SK-N-SH (cell line): ENCODE measurements at regions not wholly inside any gene's neighbourhood (a gene's known extent, or its start where the extent isn't known, plus 50 kb on each side); places are given as distances from the start of the nearest gene placed in this dataset.
A peak's percentile ranks its signal among the peaks of the same experiment; 100 is the strongest.

Source experiments
- EP300 ChIP-seq, 2 experiments: IDR thresholded peaks; 2 replicates each; pipeline versions ENCODE4 v1.4.0 to v1.6.1; 2012; ENCODE audit warnings: borderline replicate concordance in 1 of 2, low read depth in 1 of 2, low read length in 1 of 2
- EZH2phosphoT487 ChIP-seq: fragments of 200-600 bp; sonication (generic); IDR thresholded peaks from 2 replicates; pipeline ENCODE4 v1.6.1; 2017; ENCODE audit warnings: low read depth, mixed run types, mild to moderate bottlenecking, antibody characterized with exemption, moderate library complexity, borderline replicate concordance
- FOXM1 ChIP-seq: IDR thresholded peaks from 2 replicates; pipeline ENCODE4 v1.4.0; 2012; ENCODE audit warnings: low read depth, mild to moderate bottlenecking
- GABPA ChIP-seq: IDR thresholded peaks from 2 replicates; pipeline ENCODE4 v1.4.0; 2012; ENCODE audit warnings: low read depth, mild to moderate bottlenecking
- GATA2 ChIP-seq: sonication (generic); formaldehyde crosslinking; IDR thresholded peaks from 2 replicates; pipeline ENCODE4 v1.5.0; 2020; ENCODE audit warnings: mild to moderate bottlenecking, missing genetic modification reagents
- MXI1 ChIP-seq: IDR thresholded peaks from 2 replicates; pipeline ENCODE4 v1.6.1; 2012; ENCODE audit warnings: mild to moderate bottlenecking, low read depth, low read length, improper control_type of control experiment
- NFIC ChIP-seq: IDR thresholded peaks from 2 replicates; pipeline ENCODE4 v1.4.0; 2012; ENCODE audit warnings: borderline replicate concordance
- RAD21 ChIP-seq: IDR thresholded peaks from 2 replicates; pipeline ENCODE4 v1.6.1; 2012; ENCODE audit warnings: mild to moderate bottlenecking, low read length
- RCOR1 ChIP-seq: fragments of 150-350 bp; IDR thresholded peaks from 2 replicates; pipeline ENCODE4 v1.6.1; 2017; ENCODE audit warnings: antibody characterized with exemption, low read length
- RXRA ChIP-seq: IDR thresholded peaks from 2 replicates; pipeline ENCODE4 v1.4.0; 2012; ENCODE audit warnings: low read depth, mild to moderate bottlenecking, borderline replicate concordance
- TAF1 ChIP-seq: IDR thresholded peaks from 2 replicates; pipeline ENCODE4 v1.6.1; 2012; ENCODE audit warnings: low read depth, mild to moderate bottlenecking, low read length, moderate library complexity, borderline replicate concordance
- TCF12 ChIP-seq: IDR thresholded peaks from 2 replicates; pipeline ENCODE4 v1.4.0; 2012
- TF ChIP-seq, protein P1 (sequence below): fragments of 150-350 bp; IDR thresholded peaks from 2 replicates; pipeline ENCODE4 v1.6.1; 2016; ENCODE audit warnings: mild to moderate bottlenecking, low read depth, low read length
- TF ChIP-seq, protein P2 (sequence below): fragments of 200-600 bp; sonication (generic); IDR thresholded peaks from 2 replicates; pipeline ENCODE4 v1.6.1; 2017; ENCODE audit warnings: antibody characterized with exemption, mild to moderate bottlenecking, moderate library complexity
- TF ChIP-seq, protein P3 (sequence below): IDR thresholded peaks from 2 replicates; pipeline ENCODE4 v1.4.0; 2012; ENCODE audit warnings: low read depth, borderline replicate concordance
- TF ChIP-seq, protein P4 (sequence below): fragments of 150-350 bp; IDR thresholded peaks from 2 replicates; pipeline ENCODE4 v1.6.1; 2017; ENCODE audit warnings: antibody characterized with exemption, low read length, low read depth, borderline replicate concordance
- TF ChIP-seq, protein P5 (sequence below): IDR thresholded peaks from 2 replicates; pipeline ENCODE4 v1.6.1; 2012; ENCODE audit warnings: mild to moderate bottlenecking, low read depth, low read length, moderate library complexity

DNA sequence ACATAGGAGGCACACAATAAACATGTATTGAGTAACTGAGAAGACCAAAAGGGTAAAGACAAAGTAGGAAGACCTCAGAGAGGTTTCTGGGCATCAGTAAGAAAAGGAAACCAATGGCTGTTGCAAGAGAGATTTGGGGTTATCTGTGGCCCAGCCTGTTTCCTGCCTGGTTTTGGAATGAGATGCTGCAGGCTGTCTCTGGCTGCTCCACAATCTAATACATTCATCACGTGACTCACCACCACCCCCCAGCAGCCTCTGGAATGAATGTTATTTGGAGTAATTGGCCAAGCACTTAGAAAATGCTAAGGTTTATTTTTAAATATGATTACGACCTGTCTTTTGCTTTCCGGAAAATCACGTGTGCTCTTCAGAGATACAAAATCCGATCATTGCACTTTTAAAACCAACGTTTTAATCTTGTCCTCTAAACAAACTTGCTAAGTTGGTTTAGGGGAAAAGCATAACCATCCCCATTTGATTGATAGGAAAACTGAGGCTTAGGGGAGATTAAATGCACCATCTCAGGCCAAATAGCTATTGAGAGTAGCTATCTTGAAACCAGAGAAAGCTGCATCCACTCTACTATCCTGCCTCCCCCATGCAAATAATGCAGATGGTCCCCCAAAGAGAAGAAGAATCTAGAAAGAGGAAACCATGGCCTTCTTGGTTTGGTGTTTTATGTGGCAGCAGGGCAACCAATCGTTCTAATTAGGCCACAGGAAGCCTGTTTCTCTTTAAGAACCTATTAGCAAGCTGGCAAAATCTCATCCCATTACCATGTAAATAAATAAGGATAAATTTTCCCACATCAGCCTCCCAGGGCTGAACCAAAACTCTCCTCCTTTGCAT, 151.8 kb upstream of the ADRA1B start (continued):
- TF ChIP-seq, protein P1, sequence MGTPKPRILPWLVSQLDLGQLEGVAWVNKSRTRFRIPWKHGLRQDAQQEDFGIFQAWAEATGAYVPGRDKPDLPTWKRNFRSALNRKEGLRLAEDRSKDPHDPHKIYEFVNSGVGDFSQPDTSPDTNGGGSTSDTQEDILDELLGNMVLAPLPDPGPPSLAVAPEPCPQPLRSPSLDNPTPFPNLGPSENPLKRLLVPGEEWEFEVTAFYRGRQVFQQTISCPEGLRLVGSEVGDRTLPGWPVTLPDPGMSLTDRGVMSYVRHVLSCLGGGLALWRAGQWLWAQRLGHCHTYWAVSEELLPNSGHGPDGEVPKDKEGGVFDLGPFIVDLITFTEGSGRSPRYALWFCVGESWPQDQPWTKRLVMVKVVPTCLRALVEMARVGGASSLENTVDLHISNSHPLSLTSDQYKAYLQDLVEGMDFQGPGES, result no peak
- TF ChIP-seq, protein P2, sequence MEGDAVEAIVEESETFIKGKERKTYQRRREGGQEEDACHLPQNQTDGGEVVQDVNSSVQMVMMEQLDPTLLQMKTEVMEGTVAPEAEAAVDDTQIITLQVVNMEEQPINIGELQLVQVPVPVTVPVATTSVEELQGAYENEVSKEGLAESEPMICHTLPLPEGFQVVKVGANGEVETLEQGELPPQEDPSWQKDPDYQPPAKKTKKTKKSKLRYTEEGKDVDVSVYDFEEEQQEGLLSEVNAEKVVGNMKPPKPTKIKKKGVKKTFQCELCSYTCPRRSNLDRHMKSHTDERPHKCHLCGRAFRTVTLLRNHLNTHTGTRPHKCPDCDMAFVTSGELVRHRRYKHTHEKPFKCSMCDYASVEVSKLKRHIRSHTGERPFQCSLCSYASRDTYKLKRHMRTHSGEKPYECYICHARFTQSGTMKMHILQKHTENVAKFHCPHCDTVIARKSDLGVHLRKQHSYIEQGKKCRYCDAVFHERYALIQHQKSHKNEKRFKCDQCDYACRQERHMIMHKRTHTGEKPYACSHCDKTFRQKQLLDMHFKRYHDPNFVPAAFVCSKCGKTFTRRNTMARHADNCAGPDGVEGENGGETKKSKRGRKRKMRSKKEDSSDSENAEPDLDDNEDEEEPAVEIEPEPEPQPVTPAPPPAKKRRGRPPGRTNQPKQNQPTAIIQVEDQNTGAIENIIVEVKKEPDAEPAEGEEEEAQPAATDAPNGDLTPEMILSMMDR, result no peak
- TF ChIP-seq, protein P3, sequence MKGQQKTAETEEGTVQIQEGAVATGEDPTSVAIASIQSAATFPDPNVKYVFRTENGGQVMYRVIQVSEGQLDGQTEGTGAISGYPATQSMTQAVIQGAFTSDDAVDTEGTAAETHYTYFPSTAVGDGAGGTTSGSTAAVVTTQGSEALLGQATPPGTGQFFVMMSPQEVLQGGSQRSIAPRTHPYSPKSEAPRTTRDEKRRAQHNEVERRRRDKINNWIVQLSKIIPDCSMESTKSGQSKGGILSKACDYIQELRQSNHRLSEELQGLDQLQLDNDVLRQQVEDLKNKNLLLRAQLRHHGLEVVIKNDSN, result peak; percentile 89
- no peak for TF ChIP-seq RAD21
- TF ChIP-seq TCF12, result peak; percentile 76
- TF ChIP-seq RXRA, result peak; percentile 56; the same call in 1 of the 2 replicates
- no peak for TF ChIP-seq GATA2 (CRISPR knock-in tag)
- TF ChIP-seq, protein P4, sequence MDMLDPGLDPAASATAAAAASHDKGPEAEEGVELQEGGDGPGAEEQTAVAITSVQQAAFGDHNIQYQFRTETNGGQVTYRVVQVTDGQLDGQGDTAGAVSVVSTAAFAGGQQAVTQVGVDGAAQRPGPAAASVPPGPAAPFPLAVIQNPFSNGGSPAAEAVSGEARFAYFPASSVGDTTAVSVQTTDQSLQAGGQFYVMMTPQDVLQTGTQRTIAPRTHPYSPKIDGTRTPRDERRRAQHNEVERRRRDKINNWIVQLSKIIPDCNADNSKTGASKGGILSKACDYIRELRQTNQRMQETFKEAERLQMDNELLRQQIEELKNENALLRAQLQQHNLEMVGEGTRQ, result peak; percentile 28
- no peak for TF ChIP-seq GABPA
- TF ChIP-seq TAF1, result no peak
- TF ChIP-seq NFIC, result peak; percentile 58; the same call in 1 of the 2 replicates
- TF ChIP-seq, protein P5, sequence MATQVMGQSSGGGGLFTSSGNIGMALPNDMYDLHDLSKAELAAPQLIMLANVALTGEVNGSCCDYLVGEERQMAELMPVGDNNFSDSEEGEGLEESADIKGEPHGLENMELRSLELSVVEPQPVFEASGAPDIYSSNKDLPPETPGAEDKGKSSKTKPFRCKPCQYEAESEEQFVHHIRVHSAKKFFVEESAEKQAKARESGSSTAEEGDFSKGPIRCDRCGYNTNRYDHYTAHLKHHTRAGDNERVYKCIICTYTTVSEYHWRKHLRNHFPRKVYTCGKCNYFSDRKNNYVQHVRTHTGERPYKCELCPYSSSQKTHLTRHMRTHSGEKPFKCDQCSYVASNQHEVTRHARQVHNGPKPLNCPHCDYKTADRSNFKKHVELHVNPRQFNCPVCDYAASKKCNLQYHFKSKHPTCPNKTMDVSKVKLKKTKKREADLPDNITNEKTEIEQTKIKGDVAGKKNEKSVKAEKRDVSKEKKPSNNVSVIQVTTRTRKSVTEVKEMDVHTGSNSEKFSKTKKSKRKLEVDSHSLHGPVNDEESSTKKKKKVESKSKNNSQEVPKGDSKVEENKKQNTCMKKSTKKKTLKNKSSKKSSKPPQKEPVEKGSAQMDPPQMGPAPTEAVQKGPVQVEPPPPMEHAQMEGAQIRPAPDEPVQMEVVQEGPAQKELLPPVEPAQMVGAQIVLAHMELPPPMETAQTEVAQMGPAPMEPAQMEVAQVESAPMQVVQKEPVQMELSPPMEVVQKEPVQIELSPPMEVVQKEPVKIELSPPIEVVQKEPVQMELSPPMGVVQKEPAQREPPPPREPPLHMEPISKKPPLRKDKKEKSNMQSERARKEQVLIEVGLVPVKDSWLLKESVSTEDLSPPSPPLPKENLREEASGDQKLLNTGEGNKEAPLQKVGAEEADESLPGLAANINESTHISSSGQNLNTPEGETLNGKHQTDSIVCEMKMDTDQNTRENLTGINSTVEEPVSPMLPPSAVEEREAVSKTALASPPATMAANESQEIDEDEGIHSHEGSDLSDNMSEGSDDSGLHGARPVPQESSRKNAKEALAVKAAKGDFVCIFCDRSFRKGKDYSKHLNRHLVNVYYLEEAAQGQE, result no peak
- no peak for TF ChIP-seq EZH2phosphoT487
- peak; percentile 78 for TF ChIP-seq FOXM1
- TF ChIP-seq MXI1, result no peak
- peak in 1 of 2 experiments; percentile 88; a peak in 2 of 4 replicates for TF ChIP-seq EP300 (IDR thresholded peaks at IDR 0.05; ENCODE audit: borderline replicate concordance in 1 of 2, low read depth in 1 of 2, low read length in 1 of 2)
- no peak for TF ChIP-seq RCOR1
